Adrenal gland (tissue), 9 donors: ENCODE measurements at regions not wholly inside any gene's neighbourhood (a gene's known extent, or its start where the extent isn't known, plus 50 kb on each side); places are given as distances from the start of the nearest gene placed in this dataset.

Experiments
- DNase-seq, 7 donors: peaks; one replicate each; pipeline ENCODE4 v3.0.0-alpha.2; 2019 to 2020
- H3K27ac ChIP-seq, 5 donors: fragments of 200-600 bp; sonication (generic) in 4 of 5; 1 replicate in 3 of 5; 2 replicates in 2 of 5; pipeline versions ENCODE4 v1.5.1 to v1.8.0; 2016 to 2020; ENCODE audit warnings: mild to moderate bottlenecking in 1 of 5
- H3K27me3 ChIP-seq: fragments of 200-600 bp; 2 replicates; pipeline ENCODE4 v1.8.0; 2021
- H3K36me3 ChIP-seq, 2 donors: fragments of 200-600 bp; replicated peaks in 1 of 2; 1 replicate in 1 of 2; 2 replicates in 1 of 2; pipeline versions ENCODE4 v1.5.1 to v1.8.0; 2018 to 2022
- H3K4me1 ChIP-seq, 2 donors: fragments of 200-600 bp; replicated peaks in 1 of 2; 1 replicate in 1 of 2; 2 replicates in 1 of 2; pipeline versions ENCODE4 v1.5.1 to v1.8.0; 2018 to 2021
- H3K4me3 ChIP-seq, 4 donors: fragments of 200-600 bp; sonication (generic) in 3 of 4; one replicate each; pipeline ENCODE4 v1.5.1; 2016 to 2018
- H3K9me3 ChIP-seq, 3 donors: fragments of 200-600 bp; sonication (generic) in 1 of 3; replicated peaks in 1 of 3; 1 replicate in 2 of 3; 2 replicates in 1 of 3; pipeline versions ENCODE4 v1.5.1 to v1.8.0; 2016 to 2021
- CTCF ChIP-seq, 6 experiments: fragments of 450-650 bp in 4 of 6; fragments of 200-600 bp in 2 of 6; sonication (generic) in 1 of 6; IDR thresholded peaks; 1 replicate in 5 of 6; 2 replicates in 1 of 6; pipeline versions ENCODE4 v1.5.1 to v1.8.0; 2016 to 2021; ENCODE audit warnings: antibody characterized with exemption in 6 of 6, mild to moderate bottlenecking in 2 of 6, moderate library complexity in 1 of 6
- POLR2A ChIP-seq, 2 donors: fragments of 450-650 bp; IDR thresholded peaks; one replicate each; pipeline ENCODE4 v1.6.1; 2017; ENCODE audit warnings: antibody characterized with exemption in 2 of 2, mild to moderate bottlenecking in 2 of 2, moderate library complexity in 1 of 2
- WGBS, 4 donors: extraction: QIAGEN DNeasy Blood & Tissue Kit in 2 of 4; methylation state at CpG; one replicate each; pipeline versions ENCODE4 v1.1.5 to v1.1.7; 2013 to 2017; 5-methylcytosine and 5-hydroxymethylcytosine counted together
- intact Hi-C, 2 donors: fragments of 100-400 bp; cut with DNase I; formaldehyde crosslinking; loops; one replicate each; pipeline versions ENCODE4 v1.14.1 to v1.15.0; 2022 to 2023
- donor health status: healthy with polysubstance abuse.
- donor health status: Bipolar disorder and iron deficiency.
- donor health status: DM: yes; HTN: yes; CAD: no.
- donor health status: DM: no; HTN: no; CAD: no.
- donor health status: DM: no; HTN: no; CAD: no.

GRCh38 chr12:47517122-47517521, 188.7 kb downstream of the RPAP3 start:
- Histone ChIP-seq H3K36me3 (no peaks in the 10 kb centered on the region), H3K27me3 (no peaks in the 10 kb centered on the region), H3K27ac (no peak overlapping the region), H3K4me1 (no peaks in the 10 kb centered on the region), H3K4me3 (no peak overlapping the region), H3K9me3 (no peaks in the 10 kb centered on the region)
- intact Hi-C loops: no loop called here
- TF ChIP-seq POLR2A (IDR thresholded peaks at IDR 0.05) (no peak), CTCF (IDR thresholded peaks at IDR 0.05) (no peak)
- no peak for DNase-seq
- WGBS, 4 donors: 76 to 82% (median 79%) methylated on average over 4 of the region's 4 CpGs

- no peaks in the 10 kb centered on the region for H3K36me3 ChIP-seq
- no peaks in the 10 kb centered on the region for H3K4me1 ChIP-seq
- H3K9me3 ChIP-seq: no peaks in the 10 kb centered on the region
- DNase-seq: no peak
- no peak for TF ChIP-seq CTCF (IDR thresholded peaks at IDR 0.05)
- no peaks in the 10 kb centered on the region for H3K27me3 ChIP-seq
- intact Hi-C loops: no loop called here
- no peak overlapping the region for H3K4me3 ChIP-seq
- peak overlapping the region in 1 of 5 donors; percentile 40 for H3K27ac ChIP-seq
- WGBS, 4 donors: 67 to 90% (median 82%) methylated on average over 1 of the region's 1 CpG
Observed at GRCh38 chr12:47509398-47509851, 196.4 kb downstream of the RPAP3 start.

- Histone ChIP-seq H3K36me3 (no peaks in the 10 kb centered on the region), H3K4me3 (no peak overlapping the region), H3K4me1 (no peaks in the 10 kb centered on the region), H3K27ac (no peak overlapping the region), H3K27me3 (no peaks in the 10 kb centered on the region), H3K9me3 (no peaks in the 10 kb centered on the region)
- no peak for DNase-seq
- intact Hi-C loops: no loop called here
- WGBS, 4 donors: 91 to 97% (median 95%) methylated on average over 3 of the region's 3 CpGs
- no peak for TF ChIP-seq CTCF (IDR thresholded peaks at IDR 0.05)
- TF ChIP-seq POLR2A (IDR thresholded peaks at IDR 0.05): no peak
Observed at GRCh38 chr12:47507221-47507620, 198.6 kb downstream of the RPAP3 start.

- Histone ChIP-seq H3K36me3 (no peaks in the 10 kb centered on the region), H3K9me3 (no peaks in the 10 kb centered on the region), H3K4me1 (no peaks in the 10 kb centered on the region), H3K27ac (no peak overlapping the region), H3K27me3 (no peaks in the 10 kb centered on the region), H3K4me3 (no peak overlapping the region)
- intact Hi-C loops: no loop called here
- TF ChIP-seq POLR2A (IDR thresholded peaks at IDR 0.05) (no peak), CTCF (IDR thresholded peaks at IDR 0.05) (no peak)
- WGBS, 4 donors: 63 to 73% (median 70%) methylated on average over 11 of the region's 11 CpGs
- no peak for DNase-seq
Observed at GRCh38 chr12:47504775-47505446, 200.9 kb downstream of the RPAP3 start.
